H9 (cell line): ENCODE measurements at regions not wholly inside any gene's neighbourhood (a gene's known extent, or its start where the extent isn't known, plus 50 kb on each side); places are given as distances from the start of the nearest gene placed in this dataset.

Experiments
- DNase-seq: peaks from one replicate; pipeline ENCODE4 v3.0.0-alpha.2; 2017
- H2AFZ ChIP-seq: one replicate; pipeline ENCODE4 v1.6.1; 2013; ENCODE audit warnings: mild to moderate bottlenecking, low read length, control low read depth, moderate library complexity
- H2AK5ac ChIP-seq: 2 replicates; pipeline ENCODE4 v1.6.1; 2013; ENCODE audit warnings: low read length, control low read depth, mixed read lengths; ENCODE audit not compliant: insufficient read length
- H2BK120ac ChIP-seq: one replicate; pipeline ENCODE4 v1.6.1; 2013; ENCODE audit warnings: low read depth, mild to moderate bottlenecking, low read length, control low read depth, inconsistent platforms; ENCODE audit not compliant: poor library complexity, severe bottlenecking
- H2BK12ac ChIP-seq: 2 replicates; pipeline ENCODE4 v1.6.1; 2013; ENCODE audit warnings: low read length, control low read depth, mixed read lengths, low read depth; ENCODE audit not compliant: insufficient read length
- H2BK15ac ChIP-seq: 2 replicates; pipeline ENCODE4 v1.6.1; 2013; ENCODE audit warnings: low read depth, low read length, control low read depth
- H2BK20ac ChIP-seq: one replicate; pipeline ENCODE4 v1.6.1; 2013; ENCODE audit warnings: low read depth, mild to moderate bottlenecking, low read length, control low read depth, inconsistent platforms; ENCODE audit not compliant: poor library complexity, severe bottlenecking
- H2BK5ac ChIP-seq: 2 replicates; pipeline ENCODE4 v1.6.1; 2013; ENCODE audit warnings: low read length, control low read depth, mixed read lengths; ENCODE audit not compliant: insufficient read length
- H3K14ac ChIP-seq: 2 replicates; pipeline ENCODE4 v1.6.1; 2013; ENCODE audit warnings: low read length, control low read depth; ENCODE audit not compliant: insufficient read depth
- H3K18ac ChIP-seq: 2 replicates; pipeline ENCODE4 v1.6.1; 2013; ENCODE audit warnings: low read depth, mild to moderate bottlenecking, mixed read lengths, low read length, control low read depth; ENCODE audit not compliant: insufficient read length
- H3K23ac ChIP-seq: 2 replicates; pipeline ENCODE4 v1.6.1; 2013; ENCODE audit warnings: low read length, control low read depth, mixed read lengths, low read depth; ENCODE audit not compliant: insufficient read length
- H3K23me2 ChIP-seq: 2 replicates; pipeline ENCODE4 v1.6.1; 2013; ENCODE audit warnings: low read depth, mild to moderate bottlenecking, mixed read lengths, low read length, control low read depth; ENCODE audit not compliant: insufficient read length, poor library complexity, severe bottlenecking
- H3K27ac ChIP-seq: 2 replicates; pipeline ENCODE4 v1.5.1; 2013; ENCODE audit warnings: low read length, control low read depth, mixed read lengths, low read depth; ENCODE audit not compliant: insufficient read length
- H3K27me3 ChIP-seq: 2 replicates; pipeline ENCODE4 v1.6.1; 2013; ENCODE audit warnings: low read length, control low read depth, inconsistent platforms; ENCODE audit not compliant: insufficient read depth
- H3K4ac ChIP-seq: 2 replicates; pipeline ENCODE4 v1.6.1; 2013; ENCODE audit warnings: low read depth, mild to moderate bottlenecking, control low read depth, inconsistent platforms, low read length, moderate library complexity
- H3K4me1 ChIP-seq: 2 replicates; pipeline ENCODE4 v1.6.1; 2013; ENCODE audit warnings: low read length, control low read depth, inconsistent platforms; ENCODE audit not compliant: insufficient read depth
- H3K4me2 ChIP-seq: 2 replicates; pipeline ENCODE4 v1.6.1; 2013; ENCODE audit warnings: low read length, control low read depth, mixed read lengths; ENCODE audit not compliant: insufficient read length, insufficient read depth
- H3K56ac ChIP-seq: 2 replicates; pipeline ENCODE4 v1.6.1; 2013; ENCODE audit warnings: low read depth, mild to moderate bottlenecking, mixed read lengths, low read length, control low read depth; ENCODE audit not compliant: insufficient read length
- H3K79me1 ChIP-seq: 2 replicates; pipeline ENCODE4 v1.6.1; 2013; ENCODE audit warnings: low read depth, mild to moderate bottlenecking, moderate library complexity, low read length, control low read depth, inconsistent platforms; ENCODE audit not compliant: insufficient read depth, poor library complexity, severe bottlenecking
- H3K79me2 ChIP-seq: 2 replicates; pipeline ENCODE4 v1.6.1; 2013; ENCODE audit warnings: low read length, control low read depth, inconsistent platforms; ENCODE audit not compliant: insufficient read depth
- H3K9ac ChIP-seq: 2 replicates; pipeline ENCODE4 v1.6.1; 2013; ENCODE audit warnings: low read length, control low read depth, mixed read lengths; ENCODE audit not compliant: insufficient read length; ENCODE audit errors: extremely low read depth
- H3K9me3 ChIP-seq: one replicate; pipeline ENCODE4 v1.6.1; 2013; ENCODE audit warnings: low read depth, low read length, inconsistent platforms; ENCODE audit not compliant: control insufficient read depth
- H3T11ph ChIP-seq: one replicate; pipeline ENCODE4 v1.6.1; 2013; ENCODE audit warnings: mild to moderate bottlenecking, low read length, control low read depth, inconsistent platforms
- H4K20me1 ChIP-seq: one replicate; pipeline ENCODE4 v1.6.1; 2013; ENCODE audit not compliant: control insufficient read depth, insufficient read length, insufficient read depth
- H4K5ac ChIP-seq: 2 replicates; pipeline ENCODE4 v1.6.1; 2013; ENCODE audit warnings: low read depth, mild to moderate bottlenecking, mixed read lengths, low read length, control low read depth; ENCODE audit not compliant: insufficient read length
- H4K8ac ChIP-seq: replicated peaks from 2 replicates; pipeline ENCODE4 v1.6.1; 2013; ENCODE audit warnings: low read length, control low read depth, mixed read lengths, low read depth; ENCODE audit not compliant: insufficient read length
- H4K91ac ChIP-seq: 2 replicates; pipeline ENCODE4 v1.6.1; 2013; ENCODE audit warnings: low read depth, mild to moderate bottlenecking, moderate library complexity, mixed read lengths, low read length, control low read depth; ENCODE audit not compliant: insufficient read length
- H3K27ac Mint-ChIP-seq, 3 experiments: 2 replicates in 2 of 3; 3 replicates in 1 of 3; pipeline ENCODE4 v1.8.0; 2020 to 2021; ENCODE audit warnings: mixed read lengths in 3 of 3, mild to moderate bottlenecking in 1 of 3, moderate library complexity in 1 of 3
- H3K27me3 Mint-ChIP-seq: 2 replicates; pipeline ENCODE4 v1.8.0; 2021; ENCODE audit warnings: low read depth, mild to moderate bottlenecking, moderate library complexity, mixed read lengths
- H3K36me3 Mint-ChIP-seq, 3 experiments: 2 replicates in 2 of 3; 3 replicates in 1 of 3; pipeline ENCODE4 v1.8.0; 2020 to 2021; ENCODE audit warnings: low read depth in 3 of 3, mixed read lengths in 3 of 3; ENCODE audit not compliant: insufficient read depth in 1 of 3
- H3K4me1 Mint-ChIP-seq, 2 experiments: 2 replicates each; pipeline ENCODE4 v1.8.0; 2020; ENCODE audit warnings: mixed read lengths in 2 of 2
- H3K4me3 Mint-ChIP-seq, 2 experiments: 2 replicates in 1 of 2; 3 replicates in 1 of 2; pipeline ENCODE4 v1.8.0; 2020 to 2021; ENCODE audit warnings: mild to moderate bottlenecking in 2 of 2, mixed read lengths in 2 of 2, moderate library complexity in 1 of 2
- H3K9me3 Mint-ChIP-seq, 2 experiments: 2 replicates in 1 of 2; 3 replicates in 1 of 2; pipeline ENCODE4 v1.8.0; 2020; ENCODE audit warnings: mild to moderate bottlenecking in 2 of 2, mixed read lengths in 2 of 2, moderate library complexity in 1 of 2
- TF ChIP-seq, protein P1 (sequence below): fragments of 200-600 bp; sonication (generic); conservative IDR thresholded peaks from 3 replicates; pipeline ENCODE4 v1.8.0; 2021; ENCODE audit warnings: antibody characterized with exemption, mild to moderate bottlenecking

DNA sequence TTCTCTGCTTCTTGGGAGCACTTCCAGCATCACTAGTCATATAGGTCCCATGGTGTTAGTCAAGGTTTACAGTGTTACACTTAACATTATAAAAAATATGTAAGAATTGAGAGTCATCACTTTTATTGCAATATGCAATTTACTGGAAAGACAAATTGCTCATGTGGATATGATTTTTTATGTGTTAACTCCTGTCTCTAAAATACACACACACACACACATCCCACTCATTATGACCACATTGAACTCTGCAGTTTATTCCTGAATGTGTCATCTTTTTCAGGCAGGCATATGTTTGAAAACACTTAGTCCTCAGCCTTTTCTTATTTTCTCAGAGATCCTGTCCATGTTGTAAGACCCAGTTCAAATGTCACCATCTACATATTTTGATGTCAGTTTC is 148.5 kb upstream of the MRPS30 start:
- Histone ChIP-seq H3K18ac (no peak overlapping the region), H2AFZ (no peak overlapping the region), H3K9me3 (peaks cover 11% of the 10 kb centered on the region), H3K56ac (no peak overlapping the region), H3K27ac (no peak overlapping the region), H4K91ac (no peak overlapping the region), H3K27me3 (no peaks in the 10 kb centered on the region), H4K20me1 (no peaks in the 10 kb centered on the region), H2BK15ac (no peak overlapping the region), H4K8ac (no peak overlapping the region), H2AK5ac (no peak overlapping the region), H3K79me1 (no peaks in the 10 kb centered on the region), H3K79me2 (no peaks in the 10 kb centered on the region), H3K9ac (no peak overlapping the region), H3K4me1 (no peaks in the 10 kb centered on the region), H3K23ac (no peak overlapping the region), H2BK12ac (no peak overlapping the region), H3K14ac (no peak overlapping the region), H2BK5ac (no peak overlapping the region), H3K4me2 (no peak overlapping the region), H3K23me2 (no peaks in the 10 kb centered on the region), H2BK20ac (no peak overlapping the region), H3T11ph (no peak overlapping the region), H3K4ac (no peak overlapping the region), H2BK120ac (no peak overlapping the region), H4K5ac (no peak overlapping the region)
- Mint-ChIP-seq H3K4me3 (no peak overlapping the region), H3K27ac (no peak overlapping the region), H3K36me3 (peaks cover 7 to 23% (median 12%) of the 10 kb centered on the region in 3 experiments), H3K27me3 (no peaks in the 10 kb centered on the region; the same call in 1 of the 2 replicates), H3K9me3 (peaks cover 24 to 25% of the 10 kb centered on the region in 2 experiments), H3K4me1 (no peaks in the 10 kb centered on the region)
- DNase-seq, result no peak
- TF ChIP-seq, protein P1, sequence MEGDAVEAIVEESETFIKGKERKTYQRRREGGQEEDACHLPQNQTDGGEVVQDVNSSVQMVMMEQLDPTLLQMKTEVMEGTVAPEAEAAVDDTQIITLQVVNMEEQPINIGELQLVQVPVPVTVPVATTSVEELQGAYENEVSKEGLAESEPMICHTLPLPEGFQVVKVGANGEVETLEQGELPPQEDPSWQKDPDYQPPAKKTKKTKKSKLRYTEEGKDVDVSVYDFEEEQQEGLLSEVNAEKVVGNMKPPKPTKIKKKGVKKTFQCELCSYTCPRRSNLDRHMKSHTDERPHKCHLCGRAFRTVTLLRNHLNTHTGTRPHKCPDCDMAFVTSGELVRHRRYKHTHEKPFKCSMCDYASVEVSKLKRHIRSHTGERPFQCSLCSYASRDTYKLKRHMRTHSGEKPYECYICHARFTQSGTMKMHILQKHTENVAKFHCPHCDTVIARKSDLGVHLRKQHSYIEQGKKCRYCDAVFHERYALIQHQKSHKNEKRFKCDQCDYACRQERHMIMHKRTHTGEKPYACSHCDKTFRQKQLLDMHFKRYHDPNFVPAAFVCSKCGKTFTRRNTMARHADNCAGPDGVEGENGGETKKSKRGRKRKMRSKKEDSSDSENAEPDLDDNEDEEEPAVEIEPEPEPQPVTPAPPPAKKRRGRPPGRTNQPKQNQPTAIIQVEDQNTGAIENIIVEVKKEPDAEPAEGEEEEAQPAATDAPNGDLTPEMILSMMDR, result no peak
